Peyer's patch (tissue), 4 donors: ENCODE measurements at regions not wholly inside any gene's neighbourhood (a gene's known extent, or its start where the extent isn't known, plus 50 kb on each side); places are given as distances from the start of the nearest gene placed in this dataset.

Experiments used
- DNase-seq, 3 donors: peaks; one replicate each; pipeline ENCODE4 v3.0.0-alpha.2; 2017 to 2019
- H3K27ac ChIP-seq, 4 donors: fragments of 200-600 bp; sonication (generic); one replicate each; pipeline ENCODE4 v1.5.1; 2016 to 2019
- H3K27me3 ChIP-seq, 2 donors: fragments of 200-600 bp; sonication (generic); one replicate each; pipeline ENCODE4 v1.5.1; 2019
- H3K36me3 ChIP-seq, 3 donors: fragments of 200-600 bp; sonication (generic); one replicate each; pipeline ENCODE4 v1.5.1; 2016 to 2019
- H3K4me1 ChIP-seq, 4 donors: fragments of 200-600 bp; sonication (generic); one replicate each; pipeline ENCODE4 v1.5.1; 2016 to 2019
- H3K4me3 ChIP-seq, 4 donors: fragments of 200-600 bp; sonication (generic); 1 replicate in 3 of 4; 2 replicates in 1 of 4; pipeline ENCODE4 v1.5.1; 2016 to 2019; ENCODE audit warnings: mild to moderate bottlenecking in 1 of 4
- H3K9me3 ChIP-seq, 4 donors: fragments of 200-600 bp; sonication (generic); one replicate each; pipeline ENCODE4 v1.5.1; 2016 to 2019; ENCODE audit warnings: mild to moderate bottlenecking in 1 of 4
- CTCF ChIP-seq, 6 experiments: fragments of 450-650 bp in 4 of 6; fragments of 200-600 bp in 2 of 6; sonication (generic) in 1 of 6; IDR thresholded peaks; one replicate each; pipeline ENCODE4 v1.5.1; 2017 to 2019; ENCODE audit warnings: antibody characterized with exemption in 6 of 6, mild to moderate bottlenecking in 3 of 6, moderate library complexity in 1 of 6
- POLR2A ChIP-seq, 2 donors: fragments of 450-650 bp; IDR thresholded peaks; one replicate each; pipeline ENCODE4 v1.5.1; 2017; ENCODE audit warnings: antibody characterized with exemption in 2 of 2, mild to moderate bottlenecking in 2 of 2, moderate library complexity in 2 of 2

- H3K27me3 ChIP-seq: no peaks in the 10 kb centered on the region
- H3K9me3 ChIP-seq: no peaks in the 10 kb centered on the region
- no peaks in the 10 kb centered on the region for H3K4me1 ChIP-seq
- TF ChIP-seq CTCF (IDR thresholded peaks at IDR 0.05) (no peak), POLR2A (IDR thresholded peaks at IDR 0.05) (no peak)
- DNase-seq: no peak
- H3K4me3 ChIP-seq: no peak overlapping the region
- H3K27ac ChIP-seq: no peak overlapping the region
- H3K36me3 ChIP-seq: no peaks in the 10 kb centered on the region
These were observed 71.8 kb upstream of the NCKAP5 start for GRCh38 chr2:133640103-133640502.

- Histone ChIP-seq H3K4me3 (no peak overlapping the region), H3K4me1 (no peaks in the 10 kb centered on the region), H3K27me3 (no peaks in the 10 kb centered on the region), H3K27ac (no peak overlapping the region), H3K9me3 (no peaks in the 10 kb centered on the region), H3K36me3 (no peaks in the 10 kb centered on the region)
- DNase-seq: no peak
- TF ChIP-seq POLR2A (IDR thresholded peaks at IDR 0.05) (no peak), CTCF (IDR thresholded peaks at IDR 0.05) (peak in 3 of 6 experiments; percentile 30 to 49 (median 45))
These were observed 73.2 kb upstream of the NCKAP5 start for GRCh38 chr2:133641497-133641896.

- no peak for TF ChIP-seq POLR2A (IDR thresholded peaks at IDR 0.05)
- no peak for TF ChIP-seq CTCF (IDR thresholded peaks at IDR 0.05)
- Histone ChIP-seq H3K36me3 (no peaks in the 10 kb centered on the region), H3K9me3 (no peaks in the 10 kb centered on the region), H3K27me3 (no peaks in the 10 kb centered on the region), H3K27ac (no peak overlapping the region), H3K4me3 (no peak overlapping the region), H3K4me1 (no peaks in the 10 kb centered on the region)
- DNase-seq: no peak
These were observed 73.9 kb upstream of the NCKAP5 start for GRCh38 chr2:133641942-133642725.

- no peak overlapping the region for H3K4me3 ChIP-seq
- no peaks in the 10 kb centered on the region for H3K4me1 ChIP-seq
- no peaks in the 10 kb centered on the region for H3K27me3 ChIP-seq
- TF ChIP-seq POLR2A (IDR thresholded peaks at IDR 0.05) (no peak), CTCF (IDR thresholded peaks at IDR 0.05) (no peak)
- no peaks in the 10 kb centered on the region for H3K9me3 ChIP-seq
- H3K36me3 ChIP-seq: no peaks in the 10 kb centered on the region
- no peak overlapping the region for H3K27ac ChIP-seq
- DNase-seq: no peak
These were observed 74.5 kb upstream of the NCKAP5 start for GRCh38 chr2:133642791-133643191.

- H3K27me3 ChIP-seq: no peaks in the 10 kb centered on the region
- TF ChIP-seq POLR2A (IDR thresholded peaks at IDR 0.05): no peak
- TF ChIP-seq CTCF (IDR thresholded peaks at IDR 0.05): no peak
- no peaks in the 10 kb centered on the region for H3K9me3 ChIP-seq
- no peak for DNase-seq
- H3K27ac ChIP-seq: no peak overlapping the region
- H3K4me1 ChIP-seq: no peaks in the 10 kb centered on the region
- no peak overlapping the region for H3K4me3 ChIP-seq
- H3K36me3 ChIP-seq: no peaks in the 10 kb centered on the region
These were observed 75.6 kb upstream of the NCKAP5 start for GRCh38 chr2:133643863-133644262.
